Natural killer cell (primary cell): ENCODE measurements at regions not wholly inside any gene's neighbourhood (a gene's known extent, or its start where the extent isn't known, plus 50 kb on each side); places are given as distances from the start of the nearest gene placed in this dataset.

ENCODE experiments used
- ATAC-seq, 3 donors: fragments of 150-1000 bp in 2 of 3; fragments of 200-7000 bp in 1 of 3; cut with Tn5 transposase; 1 replicate in 1 of 3; 2 replicates in 2 of 3; pipeline ENCODE4 v1.10.0; 2021; ENCODE audit warnings: mild to moderate bottlenecking in 2 of 3, moderate library complexity in 2 of 3
- DNase-seq, 2 donors: peaks; one replicate each; pipeline versions ENCODE4 v3.0.0 to v3.0.0-alpha.2; 2013 to 2021; ENCODE audit warnings: mixed read lengths in 1 of 2
- H3K27ac ChIP-seq: one replicate; pipeline ENCODE4 v1.5.1; 2013; ENCODE audit warnings: mild to moderate bottlenecking, low read length
- H3K27me3 ChIP-seq: one replicate; pipeline ENCODE4 v1.6.1; 2013; ENCODE audit warnings: low read length; ENCODE audit not compliant: control insufficient read depth, insufficient read depth
- H3K36me3 ChIP-seq: one replicate; pipeline ENCODE4 v1.6.1; 2013; ENCODE audit warnings: low read length; ENCODE audit not compliant: control insufficient read depth, insufficient read depth
- H3K4me1 ChIP-seq: one replicate; pipeline ENCODE4 v1.6.1; 2013; ENCODE audit warnings: low read length; ENCODE audit not compliant: control insufficient read depth, insufficient read depth
- H3K4me3 ChIP-seq: one replicate; pipeline ENCODE4 v1.5.1; 2013; ENCODE audit warnings: low read length
- H3K9me3 ChIP-seq: one replicate; pipeline ENCODE4 v1.6.1; 2013; ENCODE audit warnings: low read length; ENCODE audit not compliant: control insufficient read depth, insufficient read depth
- H3K27ac Mint-ChIP-seq, 2 donors: one replicate each; pipeline ENCODE4 v1.8.0; 2022; ENCODE audit warnings: mild to moderate bottlenecking in 2 of 2, mixed read lengths in 2 of 2, moderate library complexity in 1 of 2
- H3K27me3 Mint-ChIP-seq, 2 donors: one replicate each; pipeline ENCODE4 v1.8.0; 2022; ENCODE audit warnings: low read depth in 2 of 2, mixed read lengths in 2 of 2
- H3K36me3 Mint-ChIP-seq: one replicate; pipeline ENCODE4 v1.8.0; 2022; ENCODE audit warnings: mixed read lengths
- H3K4me1 Mint-ChIP-seq, 2 donors: one replicate each; pipeline ENCODE4 v1.8.0; 2022; ENCODE audit warnings: mixed read lengths in 2 of 2
- H3K4me3 Mint-ChIP-seq: one replicate; pipeline ENCODE4 v1.8.0; 2022; ENCODE audit warnings: mild to moderate bottlenecking, moderate library complexity, mixed read lengths
- H3K9me3 Mint-ChIP-seq, 2 donors: one replicate each; pipeline ENCODE4 v1.8.0; 2022; ENCODE audit warnings: mixed read lengths in 2 of 2
- WGBS: methylation state at CpG from one replicate; pipeline ENCODE4 v1.1.7; 2013; ENCODE audit warnings: missing lambda C conversion rate; ENCODE audit not compliant: insufficient coverage; 5-methylcytosine and 5-hydroxymethylcytosine counted together
- intact Hi-C: fragments of 100-400 bp; cut with micrococcal nuclease; formaldehyde crosslinking; loops from one replicate; pipeline ENCODE4 v1.14.2; 2022
- TF ChIP-seq, protein P1 (sequence below): fragments of 200-600 bp; IDR thresholded peaks from one replicate; pipeline ENCODE4 v1.8.0; 2022; ENCODE audit warnings: antibody characterized with exemption

DNA sequence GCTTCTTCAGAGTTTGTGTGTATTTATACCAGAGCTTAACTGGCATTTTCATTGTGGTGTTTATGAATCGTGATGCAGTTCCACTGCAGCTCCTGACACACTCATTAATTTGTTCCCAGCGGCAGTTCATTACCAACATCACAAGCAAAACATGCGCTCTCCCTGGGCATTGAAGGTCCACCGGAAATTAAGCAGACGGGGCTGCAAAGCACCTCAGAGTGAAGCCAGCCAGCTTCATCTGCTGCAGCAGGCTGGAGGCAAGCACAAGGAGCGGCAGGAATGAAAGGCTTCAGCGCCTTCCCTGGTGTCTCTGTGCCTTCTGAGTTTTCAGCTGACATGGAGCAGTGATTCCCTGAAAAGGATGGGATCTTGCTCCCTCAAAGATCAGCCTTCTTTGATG is 246.0 kb upstream of the SPTLC3 start:
- H3K9me3 Mint-ChIP-seq: peaks cover under 1 to 2% of the 10 kb centered on the region in 2 donors
- H3K36me3 Mint-ChIP-seq: no peaks in the 10 kb centered on the region
- no peaks in the 10 kb centered on the region for H3K27me3 Mint-ChIP-seq
- TF ChIP-seq, protein P1, sequence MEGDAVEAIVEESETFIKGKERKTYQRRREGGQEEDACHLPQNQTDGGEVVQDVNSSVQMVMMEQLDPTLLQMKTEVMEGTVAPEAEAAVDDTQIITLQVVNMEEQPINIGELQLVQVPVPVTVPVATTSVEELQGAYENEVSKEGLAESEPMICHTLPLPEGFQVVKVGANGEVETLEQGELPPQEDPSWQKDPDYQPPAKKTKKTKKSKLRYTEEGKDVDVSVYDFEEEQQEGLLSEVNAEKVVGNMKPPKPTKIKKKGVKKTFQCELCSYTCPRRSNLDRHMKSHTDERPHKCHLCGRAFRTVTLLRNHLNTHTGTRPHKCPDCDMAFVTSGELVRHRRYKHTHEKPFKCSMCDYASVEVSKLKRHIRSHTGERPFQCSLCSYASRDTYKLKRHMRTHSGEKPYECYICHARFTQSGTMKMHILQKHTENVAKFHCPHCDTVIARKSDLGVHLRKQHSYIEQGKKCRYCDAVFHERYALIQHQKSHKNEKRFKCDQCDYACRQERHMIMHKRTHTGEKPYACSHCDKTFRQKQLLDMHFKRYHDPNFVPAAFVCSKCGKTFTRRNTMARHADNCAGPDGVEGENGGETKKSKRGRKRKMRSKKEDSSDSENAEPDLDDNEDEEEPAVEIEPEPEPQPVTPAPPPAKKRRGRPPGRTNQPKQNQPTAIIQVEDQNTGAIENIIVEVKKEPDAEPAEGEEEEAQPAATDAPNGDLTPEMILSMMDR: no peak
- ATAC-seq (no peak), DNase-seq (no peak)
- no peak overlapping the region for H3K4me3 ChIP-seq
- intact Hi-C loops: no loop called here
- no peaks in the 10 kb centered on the region for H3K36me3 ChIP-seq
- H3K4me3 Mint-ChIP-seq: no peak overlapping the region
- WGBS: 46% methylated on average over 7 of the region's 7 CpGs
- H3K4me1 Mint-ChIP-seq: no peaks in the 10 kb centered on the region
- H3K27ac Mint-ChIP-seq: no peak overlapping the region
- H3K9me3 ChIP-seq: peaks cover 4% of the 10 kb centered on the region
- no peak overlapping the region for H3K27ac ChIP-seq
- no peaks in the 10 kb centered on the region for H3K4me1 ChIP-seq
- H3K27me3 ChIP-seq: no peaks in the 10 kb centered on the region

DNA sequence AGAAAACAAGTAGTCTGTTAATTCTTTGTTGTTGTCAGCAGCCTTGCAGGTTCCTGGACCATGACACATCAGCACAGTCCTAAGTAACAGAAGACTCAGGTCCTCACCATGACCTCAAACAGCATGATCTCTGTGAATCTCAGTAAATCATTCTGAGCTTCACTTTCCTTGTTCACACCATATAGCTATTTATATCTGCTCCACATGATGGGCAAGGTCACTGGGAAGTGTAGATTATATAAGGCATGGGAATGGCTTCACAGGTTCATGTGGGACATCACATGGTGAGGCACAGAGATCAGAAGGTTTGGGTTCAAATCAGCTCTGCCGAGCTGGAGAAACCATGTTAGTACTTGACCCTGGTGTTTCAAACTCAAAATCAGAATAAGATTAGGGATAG is 245.4 kb upstream of the SPTLC3 start:
- H3K36me3 Mint-ChIP-seq: no peaks in the 10 kb centered on the region

DNA sequence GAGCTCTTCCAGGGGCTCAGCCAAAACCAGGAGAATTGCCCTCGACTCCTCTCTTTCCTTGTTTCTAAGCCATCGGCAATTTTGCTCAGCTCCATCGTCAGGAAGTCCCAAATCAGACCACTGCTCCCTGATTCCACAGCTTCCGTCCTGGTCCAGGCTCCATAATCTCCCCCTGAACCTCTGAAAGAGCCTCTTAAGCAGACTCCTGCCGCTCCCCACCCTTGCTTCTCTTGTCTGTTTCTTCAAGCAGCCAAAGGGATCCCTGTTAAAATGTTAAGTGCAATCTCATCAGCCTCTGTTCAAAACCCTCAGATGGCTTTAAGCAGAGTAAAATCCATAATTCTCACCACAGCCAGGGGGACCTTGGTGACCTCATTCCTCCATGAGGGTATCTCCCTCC is 244.7 kb upstream of the SPTLC3 start:
- 80% methylated on average over 5 of the region's 5 CpGs for WGBS
- no peak overlapping the region for H3K27ac ChIP-seq

More for the DNA sequence above, 245.4 kb upstream of the SPTLC3 start:
- intact Hi-C loops: no loop called here
- H3K4me1 ChIP-seq: no peaks in the 10 kb centered on the region
- peaks cover 0 to 2% of the 10 kb centered on the region in 2 donors for H3K9me3 Mint-ChIP-seq
- no peaks in the 10 kb centered on the region for H3K27me3 Mint-ChIP-seq
- H3K27me3 ChIP-seq: no peaks in the 10 kb centered on the region
- H3K4me3 Mint-ChIP-seq: no peak overlapping the region
- no peaks in the 10 kb centered on the region for H3K36me3 ChIP-seq
- 70% methylated on average over 1 of the region's 1 CpG for WGBS
- H3K9me3 ChIP-seq: peaks cover 4% of the 10 kb centered on the region
- H3K4me3 ChIP-seq: no peak overlapping the region
- DNase-seq (no peak), ATAC-seq (no peak)
- TF ChIP-seq, protein P1: no peak
- H3K27ac ChIP-seq: no peak overlapping the region
- H3K4me1 Mint-ChIP-seq: no peaks in the 10 kb centered on the region
- no peak overlapping the region for H3K27ac Mint-ChIP-seq

DNA sequence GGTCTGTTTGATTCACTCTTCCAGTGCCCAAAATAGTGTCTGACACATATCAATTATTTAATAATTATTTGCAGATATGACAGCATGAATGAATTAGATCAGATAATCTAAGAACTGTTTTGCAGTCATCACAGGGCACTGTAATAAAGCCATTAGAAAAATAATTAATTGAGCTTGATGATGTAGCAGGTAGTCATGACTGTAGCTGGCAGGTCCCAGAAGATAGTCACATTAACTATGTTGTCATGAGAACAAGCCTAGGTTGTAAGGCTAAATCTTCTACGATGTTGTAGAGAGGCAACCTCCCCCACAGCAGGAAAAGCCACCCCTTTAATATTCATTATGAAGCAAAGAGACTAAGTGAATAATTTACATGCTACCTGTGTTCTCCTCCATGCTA is 243.9 kb upstream of the SPTLC3 start:
- H3K4me3 Mint-ChIP-seq: no peak overlapping the region
- H3K36me3 Mint-ChIP-seq: no peaks in the 10 kb centered on the region
- no peak overlapping the region for H3K27ac ChIP-seq
- no peaks in the 10 kb centered on the region for H3K4me1 Mint-ChIP-seq
- no CpG with 5 or more reads among the region's 1 CpG for WGBS
- peaks cover 4% of the 10 kb centered on the region for H3K9me3 ChIP-seq
- DNase-seq: no peak
- H3K36me3 ChIP-seq: no peaks in the 10 kb centered on the region
- ATAC-seq: no peak
- no peaks in the 10 kb centered on the region for H3K27me3 ChIP-seq
- intact Hi-C loops: no loop called here
- no peak overlapping the region for H3K4me3 ChIP-seq
- peaks cover 0 to 3% of the 10 kb centered on the region in 2 donors for H3K9me3 Mint-ChIP-seq
- TF ChIP-seq, protein P1: no peak
- no peaks in the 10 kb centered on the region for H3K4me1 ChIP-seq
- no peaks in the 10 kb centered on the region for H3K27me3 Mint-ChIP-seq
- no peak overlapping the region for H3K27ac Mint-ChIP-seq

More for the DNA sequence above, 244.7 kb upstream of the SPTLC3 start:
- Mint-ChIP-seq H3K36me3 (no peaks in the 10 kb centered on the region), H3K9me3 (no peaks in the 10 kb centered on the region), H3K27ac (no peak overlapping the region), H3K27me3 (no peaks in the 10 kb centered on the region), H3K4me1 (no peaks in the 10 kb centered on the region), H3K4me3 (no peak overlapping the region)
- no peak overlapping the region for H3K4me3 ChIP-seq
- H3K27me3 ChIP-seq: no peaks in the 10 kb centered on the region
- peaks cover 4% of the 10 kb centered on the region for H3K9me3 ChIP-seq
- no peaks in the 10 kb centered on the region for H3K36me3 ChIP-seq
- intact Hi-C loops: no loop called here
- no peak for DNase-seq
- no peaks in the 10 kb centered on the region for H3K4me1 ChIP-seq
- ATAC-seq: no peak
- TF ChIP-seq, protein P1: no peak
